NCI-H526 (cell line): ENCODE measurements at regions not wholly inside any gene's neighbourhood (a gene's known extent, or its start where the extent isn't known, plus 50 kb on each side); places are given as distances from the start of the nearest gene placed in this dataset.
"Not testable (repeated sequence)": the region's sequence is repeated elsewhere in the genome, so short reads cannot be mapped to it uniquely, and the experiment has no call there.

ENCODE experiments used
- DNase-seq, 2 experiments: peaks; one replicate each; lab custom pipeline; 2025; lab: John Stamatoyannopoulos, UW

DNA sequence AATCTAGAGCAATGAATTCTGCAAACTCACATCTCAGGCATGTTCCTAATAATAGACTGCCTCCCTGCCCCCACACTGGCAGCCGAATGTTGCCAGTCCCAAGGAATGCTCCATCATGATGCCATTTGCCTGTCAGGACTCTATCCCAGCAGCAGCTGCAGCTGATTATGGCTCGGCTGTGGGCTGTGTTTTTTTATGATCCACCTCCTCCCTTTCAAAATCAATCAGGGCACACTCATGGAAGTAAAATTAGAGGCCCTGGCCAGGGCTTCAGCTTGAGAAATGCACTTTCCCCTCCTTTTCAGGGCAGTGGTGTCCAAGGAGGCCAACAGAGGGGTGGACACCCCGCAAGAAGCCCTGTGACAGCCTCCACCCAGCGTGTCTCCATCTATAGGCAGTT lies 176.7 kb upstream of the S1PR3 start:
- no peak for DNase-seq

DNA sequence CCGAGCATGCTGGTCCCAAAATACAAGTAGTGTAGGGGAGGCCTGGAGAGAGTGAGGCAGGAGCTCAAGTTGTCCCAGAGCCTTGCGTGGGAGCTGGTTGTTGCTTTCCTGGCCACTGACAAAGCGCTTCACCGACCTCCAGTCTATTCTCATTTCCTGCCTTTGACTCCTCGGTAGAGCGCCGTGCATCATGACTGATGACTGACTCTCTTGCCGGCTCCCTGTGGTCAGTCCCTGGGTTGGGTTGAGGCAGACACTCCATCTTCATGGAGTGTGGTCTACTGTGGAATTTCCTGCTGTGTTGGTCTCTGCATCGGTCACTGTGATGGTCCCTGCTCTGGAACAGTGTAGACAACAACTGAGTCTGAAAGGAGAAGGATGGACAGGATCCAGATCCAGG lies 175.1 kb upstream of the S1PR3 start:
- DNase-seq, result no peak

DNA sequence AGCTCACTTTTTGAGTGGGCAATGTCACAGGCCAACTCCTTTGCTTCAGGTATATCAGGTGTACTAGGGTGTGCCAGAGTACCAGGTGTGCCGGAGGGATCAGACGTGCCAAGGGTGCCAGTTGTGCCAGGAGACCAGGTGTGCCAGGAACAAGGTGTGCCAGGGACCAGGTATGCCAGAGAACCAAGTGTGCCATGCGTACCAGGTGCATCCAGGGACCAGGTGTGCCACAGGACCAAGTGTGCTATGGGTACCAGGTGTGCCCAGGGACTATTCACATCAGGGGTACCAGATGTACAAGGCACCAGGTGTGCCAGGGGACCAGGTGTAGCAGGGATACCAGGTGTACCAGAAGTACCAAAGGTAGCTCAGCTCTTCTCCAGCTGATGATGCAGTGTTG lies 174.7 kb upstream of the S1PR3 start:
- DNase-seq, result no peak

DNA sequence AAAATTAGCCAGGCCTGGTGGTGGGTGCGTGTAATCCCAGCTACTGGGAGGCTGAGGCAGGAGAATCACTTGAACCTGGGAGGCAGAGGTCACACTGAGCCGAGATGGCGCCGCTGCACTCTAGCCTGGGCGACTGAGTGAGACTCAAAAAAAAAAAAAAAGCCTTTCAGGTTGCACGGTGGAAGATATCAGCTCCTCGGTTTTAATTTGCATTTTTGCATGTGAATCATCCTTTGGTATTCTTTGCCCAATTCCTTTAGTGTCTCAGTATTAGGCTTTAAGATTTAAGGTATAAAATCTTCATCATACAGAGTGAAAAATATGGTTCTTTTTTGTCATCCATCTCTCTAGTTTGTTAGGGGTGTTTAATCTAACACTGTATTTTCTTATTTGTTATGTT lies 173.6 kb upstream of the S1PR3 start:
- DNase-seq, result no peak

DNA sequence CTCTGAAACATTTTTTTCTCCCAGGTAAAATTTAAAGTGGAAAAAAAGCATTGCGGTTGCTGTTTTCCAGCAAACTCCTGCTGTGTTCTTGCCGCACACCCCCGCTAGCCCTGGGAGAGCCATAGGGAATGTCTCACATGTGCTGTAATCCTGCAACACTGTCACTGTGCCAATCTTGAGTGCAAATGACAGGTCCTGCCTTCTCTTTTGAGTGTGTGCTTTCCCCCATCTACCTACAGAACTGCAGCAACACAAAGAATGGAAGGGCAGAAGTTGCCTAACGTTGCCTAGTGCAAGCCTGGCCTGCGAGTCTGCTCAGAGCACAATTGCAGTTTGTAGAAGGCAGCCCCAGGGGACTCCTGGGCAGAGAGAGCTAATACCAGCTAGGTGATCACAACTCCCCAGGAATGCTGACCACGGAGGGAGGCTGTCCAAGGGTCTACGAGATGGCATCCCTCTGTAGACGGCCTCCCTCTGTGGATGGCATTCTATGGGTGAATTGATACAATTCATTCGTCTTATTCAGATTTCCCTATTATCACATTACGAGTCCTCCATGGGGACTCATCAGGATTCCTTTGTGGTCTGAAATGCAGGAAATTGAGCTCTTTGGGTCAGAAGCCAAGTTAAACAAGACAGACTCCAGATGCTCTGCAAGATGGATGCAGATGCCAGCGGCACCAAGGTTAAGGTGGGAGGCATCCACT lies 172.6 kb upstream of the S1PR3 start:
- DNase-seq, result no peak

DNA sequence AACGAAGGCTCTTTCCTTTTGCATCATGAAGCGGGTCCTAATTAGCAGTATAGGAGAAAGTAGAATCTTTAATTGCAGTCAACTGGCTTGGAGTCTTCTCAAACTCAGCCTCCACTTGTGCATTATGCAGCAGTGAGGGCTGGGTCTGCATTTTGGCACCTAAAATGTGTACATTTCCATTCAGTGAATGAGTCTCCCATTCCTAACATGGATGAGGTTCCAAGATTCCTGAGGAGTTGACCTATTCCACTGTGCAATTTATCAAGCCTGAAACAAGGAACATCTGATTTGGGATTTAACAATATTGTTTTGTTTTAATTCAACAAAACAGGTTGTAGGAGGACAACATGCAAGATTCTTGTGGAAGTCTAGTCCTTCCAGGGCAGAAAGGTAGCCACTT lies 171.8 kb upstream of the S1PR3 start:
- no peak for DNase-seq

DNA sequence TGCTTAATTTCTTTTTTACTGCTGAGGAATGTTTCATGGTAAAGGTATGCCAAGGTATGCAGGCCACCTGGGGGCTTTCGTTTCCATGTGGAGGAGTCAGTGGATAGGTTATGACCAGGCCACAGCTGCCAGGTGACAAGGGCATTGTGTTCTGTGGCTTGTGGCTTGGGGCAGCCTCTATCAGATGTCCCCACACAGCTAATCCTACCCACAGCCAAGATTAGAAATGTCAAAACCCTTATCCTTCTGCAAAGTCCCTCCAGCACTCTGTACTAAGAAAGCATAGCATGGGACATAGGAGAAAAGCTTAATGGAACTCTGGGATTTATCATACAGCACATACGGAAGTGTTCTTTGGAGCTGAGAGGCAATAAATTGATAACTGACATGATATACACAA lies 171.2 kb upstream of the S1PR3 start:
- DNase-seq, result no peak

DNA sequence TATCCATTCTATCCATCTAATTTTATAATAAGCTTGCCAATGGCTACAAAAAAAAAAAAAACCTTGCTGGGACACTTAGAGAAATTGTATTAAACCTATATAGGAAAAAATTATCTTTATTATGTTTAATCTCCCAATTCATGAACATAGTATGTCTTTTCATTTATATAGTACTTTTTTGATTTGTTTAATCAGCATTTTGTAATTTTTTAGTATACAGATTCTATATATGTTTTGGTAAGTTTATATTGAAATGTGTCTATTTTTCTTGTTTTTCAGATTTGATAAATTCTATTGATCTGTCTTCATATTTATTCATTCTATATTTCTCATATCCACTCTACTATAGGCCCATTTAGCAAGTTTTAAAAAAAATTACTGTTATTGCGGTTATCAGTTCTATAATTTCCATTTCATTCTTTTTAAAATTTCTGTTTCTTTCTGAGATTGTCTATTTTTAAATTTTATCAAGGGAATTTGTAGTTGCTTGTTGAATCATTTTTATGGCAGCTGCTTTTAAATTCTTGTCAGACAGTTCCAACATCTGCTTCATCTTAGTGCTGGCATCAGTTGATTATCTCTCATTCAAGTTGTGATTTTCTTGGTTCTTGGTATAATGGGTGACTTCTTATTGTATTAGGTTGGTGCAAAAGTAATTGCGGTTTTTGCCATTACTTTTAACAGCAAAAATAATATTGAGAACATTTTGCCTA lies 170.1 kb upstream of the S1PR3 start:
- DNase-seq, result no peak

DNA sequence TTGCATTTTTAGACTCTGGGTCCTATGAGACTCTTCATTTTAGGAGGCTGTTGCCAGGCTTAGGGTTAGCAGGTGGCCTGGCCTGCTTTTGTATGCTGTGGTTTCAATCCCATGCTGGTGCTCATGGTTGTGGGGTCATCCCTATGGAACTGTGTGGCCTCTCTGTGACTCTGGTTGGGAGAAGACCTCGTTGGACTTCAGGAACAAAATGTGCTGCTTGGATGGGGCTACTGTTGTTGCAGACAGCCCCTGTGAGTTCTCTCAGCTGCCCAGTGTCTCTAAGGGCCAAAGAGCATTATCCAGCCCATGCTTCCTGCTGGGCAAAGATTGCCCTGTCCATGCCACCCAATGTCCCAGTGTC lies 169.5 kb upstream of the S1PR3 start:
- no peak for DNase-seq

DNA sequence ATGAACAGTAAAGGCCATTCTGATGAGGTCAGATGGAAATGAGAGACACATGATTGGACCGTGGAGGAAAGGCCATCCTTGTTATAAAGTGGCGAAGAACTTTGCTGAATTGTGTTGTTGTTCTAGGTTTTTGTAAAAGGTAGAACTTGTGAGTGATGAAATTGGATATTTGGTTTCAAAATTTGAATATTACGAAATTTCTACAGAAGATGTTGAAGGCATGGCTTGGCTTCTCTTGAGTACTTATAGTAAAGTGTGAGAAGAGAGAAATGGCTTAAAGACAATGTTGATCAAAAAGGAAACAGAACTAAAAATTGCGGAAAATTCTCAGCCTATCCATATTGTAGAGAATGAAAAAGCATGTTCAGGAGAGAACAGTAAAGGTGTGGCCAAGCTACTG lies 166.6 kb upstream of the S1PR3 start:
- DNase-seq, result no peak

DNA sequence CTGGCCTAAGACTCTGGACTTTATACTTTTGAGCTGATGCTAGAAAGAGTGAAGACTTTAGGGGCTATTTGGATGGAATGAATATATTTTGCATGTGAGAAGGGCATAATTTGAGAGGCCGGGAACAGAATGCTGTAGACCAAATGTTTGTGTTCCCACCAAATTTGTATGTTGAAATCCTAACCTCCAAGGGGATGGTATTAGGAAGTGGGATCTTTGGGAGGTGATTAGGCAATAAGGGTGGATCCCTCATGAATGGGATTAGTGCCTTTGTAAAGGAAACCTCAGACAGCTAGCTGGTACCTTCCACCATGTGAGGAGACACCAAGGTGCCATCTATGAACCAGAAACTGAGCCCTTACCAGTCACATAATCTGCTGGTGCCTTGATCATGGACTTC lies 165.1 kb upstream of the S1PR3 start:
- no peak for DNase-seq

DNA sequence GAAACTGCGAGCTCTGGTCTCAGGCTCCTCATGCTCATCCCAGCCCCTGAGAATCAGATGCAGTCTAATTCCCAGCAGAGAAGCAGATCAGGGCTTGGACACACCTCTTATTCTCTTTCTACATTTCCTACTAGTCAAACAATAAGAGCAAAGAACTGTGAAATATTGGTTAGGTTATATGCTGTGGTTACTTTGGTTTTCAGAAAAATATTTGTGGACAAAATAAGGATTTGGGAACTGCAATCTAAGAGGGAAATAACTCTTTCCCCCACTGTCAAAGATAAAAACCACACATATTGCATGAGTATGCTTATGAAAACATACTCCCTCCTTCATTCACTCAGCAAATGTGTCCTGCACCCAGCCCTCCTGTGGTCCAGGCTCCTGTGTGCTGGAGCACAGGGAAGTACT lies 164.5 kb upstream of the S1PR3 start:
- no peak for DNase-seq

DNA sequence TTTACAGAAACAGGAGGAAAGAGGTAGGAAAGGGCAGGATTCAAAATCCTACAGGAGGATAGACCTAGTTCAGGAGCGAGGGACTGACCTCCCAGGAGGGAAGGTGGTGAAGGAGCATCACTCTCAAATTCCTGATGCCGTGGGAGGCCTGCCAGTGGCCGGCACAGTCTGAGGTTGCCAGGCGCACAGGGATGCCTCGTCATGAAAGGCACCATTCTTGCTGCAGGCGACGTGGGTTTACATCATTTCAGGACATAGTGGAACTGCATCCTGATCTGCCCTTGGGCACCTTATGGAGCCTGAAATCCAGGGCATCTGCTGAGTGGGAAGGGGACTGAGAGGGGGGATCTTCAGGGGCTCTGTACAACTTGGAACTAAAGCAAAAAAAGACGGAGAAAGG lies 163.2 kb upstream of the S1PR3 start:
- no peak for DNase-seq

DNA sequence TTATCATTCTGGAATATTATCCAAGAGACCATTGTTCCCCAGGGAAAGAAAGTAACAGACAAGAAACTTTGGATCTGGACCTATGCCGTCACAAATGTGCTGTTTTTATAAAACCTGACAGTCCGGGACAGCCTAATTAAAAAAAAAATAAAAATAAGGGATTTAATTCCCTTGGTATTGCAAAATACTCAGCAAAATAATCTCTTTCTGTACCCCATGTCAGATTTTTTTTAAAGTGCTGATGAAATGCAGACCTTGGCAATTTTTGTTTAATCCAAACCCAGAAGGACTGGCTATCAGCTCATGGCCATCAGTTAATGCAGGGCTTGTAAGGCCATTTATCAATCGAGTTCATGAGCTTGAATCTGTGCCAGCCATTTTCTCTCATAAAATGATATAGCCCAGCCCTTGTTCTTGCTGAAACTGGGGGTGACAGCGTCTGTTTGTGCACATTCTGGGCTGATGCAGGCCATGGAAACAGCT lies 162.7 kb upstream of the S1PR3 start:
- no peak for DNase-seq

DNA sequence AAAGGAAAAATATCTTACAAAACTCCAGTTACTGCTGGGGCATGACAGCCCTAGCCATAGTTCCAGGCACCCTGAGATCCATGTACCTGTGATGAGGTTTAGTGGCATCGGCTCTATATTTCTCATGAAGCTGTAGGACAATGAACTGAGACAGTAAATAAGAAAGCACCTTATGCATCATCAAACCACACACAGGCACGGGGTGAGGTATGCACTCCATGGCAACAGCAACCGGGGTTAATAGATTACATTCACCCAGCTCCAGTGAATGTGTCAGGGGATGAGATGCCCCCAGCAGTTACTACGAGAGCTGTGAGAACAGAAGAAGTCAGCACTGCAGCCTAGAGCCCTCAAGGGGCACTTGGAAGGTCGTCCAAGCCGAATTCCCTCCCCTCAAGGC lies 162.0 kb upstream of the S1PR3 start:
- no peak for DNase-seq

DNA sequence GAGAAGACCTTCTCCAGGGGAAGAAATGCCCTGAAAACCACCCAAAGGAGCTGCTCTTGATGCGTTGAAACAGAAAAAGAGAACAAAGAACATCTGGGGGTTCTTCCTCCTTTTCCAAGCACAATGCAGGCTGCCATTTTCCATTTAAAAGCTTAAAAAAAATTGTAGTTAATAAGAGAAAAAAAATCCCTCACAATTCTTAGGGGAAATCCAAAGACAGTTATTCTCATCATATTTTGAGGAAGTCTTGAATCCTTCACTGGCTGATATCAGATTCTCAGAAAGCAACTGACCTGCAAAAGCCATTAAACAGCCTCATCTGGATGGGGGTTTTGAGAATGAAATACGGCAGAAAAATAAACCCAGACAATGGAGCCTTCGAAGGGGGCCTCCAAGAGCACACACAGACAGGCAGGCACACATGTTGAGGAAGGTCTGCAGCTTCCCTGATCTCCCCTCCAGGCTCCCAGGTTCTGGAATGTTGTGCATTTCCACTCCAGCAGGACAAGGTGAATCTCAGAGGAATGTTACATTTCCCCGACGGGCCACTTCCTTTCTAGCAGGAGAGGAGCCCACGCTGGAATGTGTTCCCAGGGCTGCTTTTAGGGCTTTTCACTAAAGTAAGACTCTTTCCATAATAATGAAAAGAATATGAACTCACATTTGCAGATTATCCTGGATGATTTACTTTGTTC lies 159.4 kb upstream of the S1PR3 start:
- DNase-seq, result no peak

DNA sequence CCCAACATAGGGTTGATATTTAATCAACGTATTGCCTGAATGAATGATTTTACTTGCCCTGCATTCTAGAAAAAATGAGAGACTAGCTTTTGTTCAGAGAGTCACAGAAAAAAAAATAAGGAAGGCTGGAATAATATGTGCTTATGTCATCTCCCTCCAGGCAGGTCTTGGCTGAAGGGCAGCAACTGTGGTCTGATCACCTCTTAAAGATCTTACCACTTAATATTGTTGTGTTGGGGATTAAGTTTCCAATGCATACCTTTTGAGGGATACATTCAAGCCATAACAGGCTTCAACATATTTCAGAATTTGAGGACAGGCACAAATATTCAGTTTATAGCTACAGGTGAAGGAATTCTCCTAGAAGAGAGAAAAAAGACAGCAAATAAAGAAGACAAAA lies 157.3 kb upstream of the S1PR3 start:
- DNase-seq, result no peak

DNA sequence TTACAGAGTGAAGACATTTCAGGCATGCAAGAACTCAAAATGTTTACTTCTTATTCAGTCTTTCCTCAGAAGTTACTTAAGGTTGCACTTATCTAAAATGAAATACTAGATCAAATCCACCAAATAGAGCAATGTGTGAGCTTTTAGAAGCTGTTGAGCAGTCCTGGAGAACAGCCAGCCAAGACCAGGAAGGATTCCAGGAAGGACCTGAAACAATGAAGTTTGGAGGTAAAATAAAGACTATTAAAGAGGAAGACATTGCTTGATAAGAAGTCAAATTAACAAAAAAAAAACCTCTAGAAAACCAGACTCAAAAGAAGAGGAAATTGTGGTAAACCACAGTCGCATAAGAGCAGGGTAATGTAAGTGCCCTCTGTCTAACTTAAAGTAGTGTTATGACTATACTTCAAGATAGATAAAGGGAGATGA lies 156.2 kb upstream of the S1PR3 start:
- no peak for DNase-seq

DNA sequence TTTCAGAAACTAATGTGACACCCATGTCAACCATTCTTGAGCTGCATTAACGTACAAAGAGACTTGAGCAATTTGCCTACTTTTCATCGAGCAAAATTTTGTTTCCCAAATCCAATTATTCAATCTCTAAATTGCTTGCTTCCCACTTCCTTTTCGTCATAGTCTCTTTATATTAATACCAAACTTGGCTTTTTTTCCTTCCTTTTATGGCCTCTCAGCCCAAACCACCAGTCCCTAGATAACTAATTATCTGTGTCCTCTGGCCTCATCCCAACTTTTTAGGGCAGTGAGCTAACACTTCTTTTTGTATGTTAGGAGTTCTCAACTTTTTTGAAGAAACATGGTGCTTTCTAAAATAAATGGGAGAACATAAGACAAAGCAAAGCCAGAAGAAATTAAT lies 155.5 kb upstream of the S1PR3 start:
- DNase-seq, result no peak

DNA sequence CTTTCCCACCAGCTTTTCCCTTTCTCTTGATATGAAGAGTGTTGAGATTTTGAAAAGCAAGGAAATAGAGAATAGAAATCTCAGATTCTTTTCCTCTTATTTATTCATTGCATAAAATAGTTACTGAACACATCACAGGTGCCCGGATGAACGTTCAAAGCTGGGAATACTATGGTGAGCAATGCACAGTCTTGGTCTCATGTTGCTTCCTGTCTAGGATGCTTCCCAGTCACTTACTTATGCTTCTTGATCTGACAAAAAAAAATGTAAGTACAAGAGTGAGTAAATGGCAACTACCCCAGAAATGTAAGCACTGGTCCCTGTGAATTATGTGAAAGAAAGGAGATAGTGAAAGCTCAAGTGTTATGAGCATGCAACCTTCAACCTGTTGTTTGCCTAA lies 153.5 kb upstream of the S1PR3 start:
- no peak for DNase-seq

DNA sequence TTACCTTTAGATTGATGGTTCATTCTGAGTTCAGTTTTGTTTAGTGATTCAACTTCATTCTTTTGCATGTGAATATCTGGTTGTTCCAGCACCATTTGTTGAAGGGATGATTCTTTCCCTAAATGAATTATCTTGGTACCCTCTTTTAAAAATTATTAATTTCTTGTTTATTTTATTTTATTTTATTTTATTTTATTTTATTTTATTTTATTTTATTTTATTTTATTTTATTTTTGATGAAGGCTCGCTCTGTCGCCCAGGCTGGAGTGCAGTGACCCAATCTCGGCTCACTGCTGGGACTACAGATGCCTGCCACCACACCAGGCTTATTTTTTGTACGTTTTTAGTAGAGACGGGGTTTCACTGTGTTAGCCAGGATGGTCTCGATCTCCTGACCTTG lies 141.4 kb upstream of the S1PR3 start:
- not testable (repeated sequence) for DNase-seq

DNA sequence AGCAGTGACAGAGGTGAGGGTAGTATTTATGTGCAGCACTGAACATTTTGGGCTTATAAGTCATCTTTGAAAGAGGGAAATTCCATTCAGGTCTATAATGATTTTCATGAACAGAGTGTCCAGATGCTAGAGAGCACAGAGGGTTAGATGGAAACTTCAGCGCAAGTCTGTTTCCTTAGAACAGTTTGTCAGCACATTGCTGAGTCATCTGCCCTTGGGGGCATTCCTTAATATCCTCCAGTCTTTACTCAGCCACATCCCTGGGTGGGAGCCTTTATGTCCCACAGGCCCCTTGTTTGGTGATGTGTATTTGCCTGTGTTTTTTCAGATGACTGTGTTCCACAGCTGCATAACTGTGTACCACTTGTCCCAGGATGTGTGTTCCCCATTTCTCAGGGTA lies 138.5 kb upstream of the S1PR3 start:
- DNase-seq, result no peak

DNA sequence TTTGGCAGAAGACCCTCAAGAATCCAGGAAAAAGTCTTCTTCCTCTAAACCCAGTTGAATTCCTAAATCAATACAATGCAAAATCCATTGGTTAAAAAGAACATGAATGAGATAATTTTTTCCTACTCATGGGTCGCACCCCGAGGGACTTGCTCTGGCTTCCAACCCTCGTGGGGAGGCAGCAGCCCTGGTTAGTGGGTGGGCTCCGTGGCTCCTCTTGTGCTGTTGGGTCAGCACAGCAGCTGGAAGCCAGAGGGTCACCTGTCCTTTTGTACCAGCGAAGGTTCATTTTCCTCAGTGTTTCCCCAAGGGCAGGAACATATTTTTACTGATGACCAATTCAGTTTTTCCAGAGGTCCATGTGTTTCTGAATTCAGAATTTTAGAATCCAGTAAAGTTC lies 120.6 kb upstream of the S1PR3 start:
- no peak for DNase-seq
